SK-N-SH (cell line): ENCODE measurements at regions not wholly inside any gene's neighbourhood (a gene's known extent, or its start where the extent isn't known, plus 50 kb on each side); places are given as distances from the start of the nearest gene placed in this dataset.

Source experiments
- CTCF ChIA-PET: fragments of 300-600, 350-600 bp; formaldehyde crosslinking; extraction: SDS; loops from one replicate; lab custom pipeline; 2021; lab: Yijun Ruan, JAX
- POLR2A ChIA-PET: fragments of 350-600 bp; sonication (Branson Sonifier 250); formaldehyde crosslinking; extraction: SDS; loops from one replicate; lab custom pipeline; 2020; ENCODE audit warnings: antibody characterized with exemption, inconsistent platforms; lab: Yijun Ruan, JAX
- DNase-seq: peaks from one replicate; pipeline ENCODE4 v3.0.0; 2012
- H2AFZ ChIP-seq: fragments of 200-600 bp; sonication (generic); 2 replicates; pipeline ENCODE4 v1.8.1; 2016; ENCODE audit warnings: antibody characterized with exemption, mild to moderate bottlenecking, low read depth
- H3F3A ChIP-seq: fragments of 200-600 bp; sonication (generic); replicated peaks from 2 replicates; pipeline ENCODE3; 2016; ENCODE audit warnings: antibody characterized with exemption, mild to moderate bottlenecking; ENCODE audit not compliant: insufficient read depth
- H3K27ac ChIP-seq, 2 experiments: fragments of 200-500 bp in 1 of 2; fragments of 200-600 bp in 1 of 2; sonication (Bioruptor generic) in 1 of 2; sonication (generic), shearing (Covaris generic) in 1 of 2; 2 replicates each; pipeline versions ENCODE4 v1.5.1 to v1.6.1; 2014 to 2016; ENCODE audit warnings: low read depth in 2 of 2, inconsistent platforms in 1 of 2, low read length in 1 of 2, mild to moderate bottlenecking in 1 of 2, mixed read lengths in 1 of 2
- H3K27me3 ChIP-seq: fragments of 200-600 bp; sonication (generic), shearing (Covaris generic); 2 replicates; pipeline ENCODE4 v1.6.1; 2016; ENCODE audit warnings: mixed run types; ENCODE audit not compliant: insufficient read depth
- H3K36me3 ChIP-seq, 2 experiments: fragments of 200-500 bp in 1 of 2; fragments of 200-600 bp in 1 of 2; sonication (Bioruptor generic) in 1 of 2; sonication (generic) in 1 of 2; replicated peaks in 1 of 2; 2 replicates each; pipeline versions ENCODE3 to v1.5.1; 2014 to 2016; ENCODE audit warnings: low read length in 1 of 2, mild to moderate bottlenecking in 1 of 2; ENCODE audit not compliant: insufficient read depth in 2 of 2, control insufficient read depth in 1 of 2
- H3K4me1 ChIP-seq, 2 experiments: fragments of 200-500 bp in 1 of 2; fragments of 200-600 bp in 1 of 2; sonication (Bioruptor generic) in 1 of 2; sonication (generic), shearing (Covaris generic) in 1 of 2; 2 replicates each; pipeline versions ENCODE4 v1.5.1 to v1.6.1; 2014 to 2016; ENCODE audit warnings: low read depth in 1 of 2, low read length in 1 of 2, mixed run types in 1 of 2; ENCODE audit not compliant: insufficient read depth in 2 of 2, control insufficient read depth in 1 of 2
- H3K4me2 ChIP-seq: fragments of 200-600 bp; sonication (generic), shearing (Covaris generic); 2 replicates; pipeline ENCODE4 v1.6.1; 2017; ENCODE audit warnings: mixed run types
- H3K4me3 ChIP-seq, 2 experiments: fragments of 200-500 bp in 1 of 2; fragments of 200-600 bp in 1 of 2; sonication (Bioruptor generic) in 1 of 2; sonication (generic), shearing (Covaris generic) in 1 of 2; 2 replicates each; pipeline versions ENCODE4 v1.5.1 to v1.8.1; 2014 to 2016; ENCODE audit warnings: low read depth in 2 of 2, inconsistent platforms in 1 of 2, low read length in 1 of 2, mild to moderate bottlenecking in 1 of 2, mixed read lengths in 1 of 2, moderate library complexity in 1 of 2
- H3K79me2 ChIP-seq: fragments of 200-600 bp; sonication (generic); 2 replicates; pipeline ENCODE4 v1.8.1; 2017; ENCODE audit warnings: mild to moderate bottlenecking; ENCODE audit not compliant: insufficient read depth
- H3K9ac ChIP-seq: fragments of 200-600 bp; sonication (generic); 2 replicates; pipeline ENCODE4 v1.6.1; 2017; ENCODE audit warnings: mixed run types
- H3K9me2 ChIP-seq: fragments of 200-600 bp; sonication (generic); 2 replicates; pipeline ENCODE4 v1.6.1; 2017; ENCODE audit warnings: mixed run types
- H3K9me3 ChIP-seq: fragments of 200-600 bp; sonication (generic); 2 replicates; pipeline ENCODE4 v1.6.1; 2017; ENCODE audit warnings: mixed run types, mild to moderate bottlenecking, moderate library complexity
- H4K20me1 ChIP-seq: fragments of 200-600 bp; sonication (generic); 2 replicates; pipeline ENCODE4 v1.6.1; 2017; ENCODE audit warnings: mild to moderate bottlenecking, mixed run types; ENCODE audit not compliant: insufficient read depth
- ELF1 ChIP-seq: IDR thresholded peaks from 2 replicates; pipeline ENCODE4 v1.4.0; 2012
- FOSL2 ChIP-seq: IDR thresholded peaks from 2 replicates; pipeline ENCODE4 v1.4.0; 2012; ENCODE audit warnings: low read depth, mild to moderate bottlenecking, moderate library complexity, borderline replicate concordance
- FOXM1 ChIP-seq: IDR thresholded peaks from 2 replicates; pipeline ENCODE4 v1.4.0; 2012; ENCODE audit warnings: low read depth, mild to moderate bottlenecking
- GABPA ChIP-seq: IDR thresholded peaks from 2 replicates; pipeline ENCODE4 v1.4.0; 2012; ENCODE audit warnings: low read depth, mild to moderate bottlenecking
- GATA2 ChIP-seq: sonication (generic); formaldehyde crosslinking; IDR thresholded peaks from 2 replicates; pipeline ENCODE4 v1.5.0; 2020; ENCODE audit warnings: mild to moderate bottlenecking, missing genetic modification reagents
- JUND ChIP-seq: IDR thresholded peaks from 2 replicates; pipeline ENCODE4 v1.4.0; 2012
- MAX ChIP-seq: IDR thresholded peaks from 2 replicates; pipeline ENCODE4 v1.4.0; 2012; ENCODE audit warnings: low read depth
- MEF2A ChIP-seq: IDR thresholded peaks from 2 replicates; pipeline ENCODE4 v1.4.0; 2012; ENCODE audit warnings: low read depth, borderline replicate concordance
- MXI1 ChIP-seq: IDR thresholded peaks from 2 replicates; pipeline ENCODE4 v1.6.1; 2012; ENCODE audit warnings: mild to moderate bottlenecking, low read depth, low read length, improper control_type of control experiment
- NRF1 ChIP-seq: IDR thresholded peaks from 2 replicates; pipeline ENCODE4 v1.6.1; 2012; ENCODE audit warnings: low read depth, mild to moderate bottlenecking, low read length
- RCOR1 ChIP-seq: fragments of 150-350 bp; IDR thresholded peaks from 2 replicates; pipeline ENCODE4 v1.6.1; 2017; ENCODE audit warnings: antibody characterized with exemption, low read length
- REST ChIP-seq: IDR thresholded peaks from 2 replicates; pipeline ENCODE4 v1.6.1; 2012; ENCODE audit warnings: mild to moderate bottlenecking, low read depth, low read length, moderate library complexity
- RXRA ChIP-seq: IDR thresholded peaks from 2 replicates; pipeline ENCODE4 v1.4.0; 2012; ENCODE audit warnings: low read depth, mild to moderate bottlenecking, borderline replicate concordance
- SIN3A ChIP-seq: IDR thresholded peaks from 2 replicates; pipeline ENCODE4 v1.6.1; 2012; ENCODE audit warnings: low read depth, mild to moderate bottlenecking, low read length, moderate library complexity, borderline replicate concordance
- SMC3 ChIP-seq: IDR thresholded peaks from 2 replicates; pipeline ENCODE4 v1.6.1; 2012; ENCODE audit warnings: low read depth, low read length, improper control_type of control experiment
- TEAD4 ChIP-seq: IDR thresholded peaks from 2 replicates; pipeline ENCODE4 v1.4.0; 2012; ENCODE audit warnings: mild to moderate bottlenecking, borderline replicate concordance; ENCODE audit not compliant: insufficient read depth
- USF2 ChIP-seq: fragments of 150-350 bp; IDR thresholded peaks from 2 replicates; pipeline ENCODE4 v1.6.1; 2017; ENCODE audit warnings: antibody characterized with exemption, low read length, low read depth, borderline replicate concordance
- whole genome bisulfite sequencing: methylation state at CpG from one replicate; pipeline ENCODE4 v1.1.6; 2017; ENCODE audit warnings: low lambda C conversion rate; 5-methylcytosine and 5-hydroxymethylcytosine counted together
- TF ChIP-seq, protein P1 (sequence below): fragments of 150-350 bp; IDR thresholded peaks from 2 replicates; pipeline ENCODE4 v1.6.1; 2016; ENCODE audit warnings: mild to moderate bottlenecking, low read depth, low read length

DNA sequence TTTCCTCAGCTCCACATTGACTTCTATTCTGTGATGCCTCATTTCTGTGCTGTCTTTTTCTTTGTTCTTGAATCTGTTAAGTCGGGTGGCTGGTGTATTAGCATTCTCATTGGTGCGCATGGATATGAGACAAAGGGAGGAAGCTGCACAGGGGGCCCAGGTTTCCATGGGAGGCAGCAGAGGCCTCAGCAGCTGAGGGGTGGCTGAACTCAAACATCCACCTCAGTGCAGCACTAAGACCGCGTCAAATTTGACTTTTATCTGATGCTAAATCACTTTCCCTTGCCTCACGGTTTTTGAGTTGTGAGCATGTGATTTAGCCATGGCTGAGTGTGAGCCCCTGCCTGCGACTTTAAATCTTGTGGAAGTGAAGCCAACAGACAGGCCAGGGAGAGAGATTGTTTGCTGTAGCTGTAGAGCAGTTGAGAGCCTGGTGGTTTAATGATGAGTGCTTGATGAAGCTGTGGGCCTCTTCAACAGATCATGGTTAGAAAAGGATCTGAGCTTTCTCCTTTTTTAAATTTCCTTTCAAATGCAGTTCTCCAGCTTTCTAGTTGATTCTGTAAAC, 193.3 kb upstream of the ZNF804B start:
- CTCF ChIA-PET = no interaction called here
- POLR2A ChIA-PET = no interaction called here
- TF ChIP-seq MAX (no peak), FOXM1 (no peak), ELF1 (no peak), MXI1 (no peak), RXRA (no peak), GATA2 (no peak), NRF1 (no peak), REST (no peak), JUND (no peak)
- Histone ChIP-seq H3K27ac (no peak overlapping the region), H2AFZ (no peak overlapping the region), H4K20me1 (no peaks in the 10 kb centered on the region), H3K4me2 (no peak overlapping the region), H3F3A (no peaks in the 10 kb centered on the region), H3K9me2 (no peaks in the 10 kb centered on the region), H3K27me3 (no peaks in the 10 kb centered on the region), H3K79me2 (no peaks in the 10 kb centered on the region), H3K9ac (no peak overlapping the region), H3K36me3 (no peaks in the 10 kb centered on the region), H3K4me3 (no peak overlapping the region), H3K9me3 (no peaks in the 10 kb centered on the region), H3K4me1 (no peaks in the 10 kb centered on the region; a peak in 1 of 4 replicates)
- 32% methylated on average over 6 of the region's 6 CpGs for WGBS
- no peak for DNase-seq

DNA sequence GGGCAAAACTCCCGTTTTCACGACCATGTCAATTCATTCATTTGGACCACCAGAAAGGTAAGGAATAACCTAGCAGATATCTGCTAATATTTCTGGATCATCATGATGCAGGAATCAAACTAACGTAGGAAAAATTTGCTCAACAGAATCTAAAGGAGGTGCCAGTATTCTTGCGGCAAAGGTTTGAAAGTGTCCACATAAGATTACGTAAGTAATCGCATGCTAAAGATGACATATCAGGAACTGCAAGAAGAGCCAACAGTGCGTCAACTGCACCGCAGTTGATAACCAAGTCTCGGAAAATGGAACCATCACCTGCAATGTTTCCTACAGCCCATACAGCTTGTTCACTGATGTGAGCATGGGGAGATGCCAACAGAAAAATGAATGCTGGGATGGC, 194.1 kb upstream of the ZNF804B start:
- Histone ChIP-seq H3F3A (no peaks in the 10 kb centered on the region), H4K20me1 (no peaks in the 10 kb centered on the region), H3K36me3 (no peaks in the 10 kb centered on the region), H3K27me3 (no peaks in the 10 kb centered on the region), H3K9me3 (no peaks in the 10 kb centered on the region), H3K4me3 (no peak overlapping the region), H3K27ac (no peak overlapping the region), H3K9me2 (no peaks in the 10 kb centered on the region; the same call in 1 of the 2 replicates), H2AFZ (no peak overlapping the region), H3K4me2 (no peak overlapping the region), H3K79me2 (no peaks in the 10 kb centered on the region), H3K4me1 (no peaks in the 10 kb centered on the region; a peak in 1 of 4 replicates), H3K9ac (no peak overlapping the region)
- POLR2A ChIA-PET = no interaction called here
- CTCF ChIA-PET = no interaction called here
- DNase-seq = no peak
- WGBS = 65% methylated on average over 9 of the region's 9 CpGs
- TF ChIP-seq JUND (no peak), GATA2 (no peak), FOXM1 (no peak), GABPA (no peak), NRF1 (no peak), MXI1 (no peak), FOSL2 (no peak), REST (no peak), RCOR1 (no peak), MEF2A (no peak), SMC3 (no peak), USF2 (no peak), SIN3A (no peak), TEAD4 (no peak)
- TF ChIP-seq, protein P1, sequence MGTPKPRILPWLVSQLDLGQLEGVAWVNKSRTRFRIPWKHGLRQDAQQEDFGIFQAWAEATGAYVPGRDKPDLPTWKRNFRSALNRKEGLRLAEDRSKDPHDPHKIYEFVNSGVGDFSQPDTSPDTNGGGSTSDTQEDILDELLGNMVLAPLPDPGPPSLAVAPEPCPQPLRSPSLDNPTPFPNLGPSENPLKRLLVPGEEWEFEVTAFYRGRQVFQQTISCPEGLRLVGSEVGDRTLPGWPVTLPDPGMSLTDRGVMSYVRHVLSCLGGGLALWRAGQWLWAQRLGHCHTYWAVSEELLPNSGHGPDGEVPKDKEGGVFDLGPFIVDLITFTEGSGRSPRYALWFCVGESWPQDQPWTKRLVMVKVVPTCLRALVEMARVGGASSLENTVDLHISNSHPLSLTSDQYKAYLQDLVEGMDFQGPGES = no peak
